GM12873 (cell line): ENCODE measurements at regions not wholly inside any gene's neighbourhood (a gene's known extent, or its start where the extent isn't known, plus 50 kb on each side); places are given as distances from the start of the nearest gene placed in this dataset.

Experiments
- TF ChIP-seq, protein P1 (sequence below): IDR thresholded peaks from 2 replicates; pipeline ENCODE4 v1.5.1; 2012; ENCODE audit warnings: low read depth, mild to moderate bottlenecking, moderate library complexity, low read length, control low read depth; ENCODE audit not compliant: insufficient read depth; ENCODE audit errors: missing control alignments

GRCh38 chr12:53838978-53839377, 87.2 kb upstream of the CISTR start:
- TF ChIP-seq, protein P1, sequence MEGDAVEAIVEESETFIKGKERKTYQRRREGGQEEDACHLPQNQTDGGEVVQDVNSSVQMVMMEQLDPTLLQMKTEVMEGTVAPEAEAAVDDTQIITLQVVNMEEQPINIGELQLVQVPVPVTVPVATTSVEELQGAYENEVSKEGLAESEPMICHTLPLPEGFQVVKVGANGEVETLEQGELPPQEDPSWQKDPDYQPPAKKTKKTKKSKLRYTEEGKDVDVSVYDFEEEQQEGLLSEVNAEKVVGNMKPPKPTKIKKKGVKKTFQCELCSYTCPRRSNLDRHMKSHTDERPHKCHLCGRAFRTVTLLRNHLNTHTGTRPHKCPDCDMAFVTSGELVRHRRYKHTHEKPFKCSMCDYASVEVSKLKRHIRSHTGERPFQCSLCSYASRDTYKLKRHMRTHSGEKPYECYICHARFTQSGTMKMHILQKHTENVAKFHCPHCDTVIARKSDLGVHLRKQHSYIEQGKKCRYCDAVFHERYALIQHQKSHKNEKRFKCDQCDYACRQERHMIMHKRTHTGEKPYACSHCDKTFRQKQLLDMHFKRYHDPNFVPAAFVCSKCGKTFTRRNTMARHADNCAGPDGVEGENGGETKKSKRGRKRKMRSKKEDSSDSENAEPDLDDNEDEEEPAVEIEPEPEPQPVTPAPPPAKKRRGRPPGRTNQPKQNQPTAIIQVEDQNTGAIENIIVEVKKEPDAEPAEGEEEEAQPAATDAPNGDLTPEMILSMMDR, result no peak

DNA sequence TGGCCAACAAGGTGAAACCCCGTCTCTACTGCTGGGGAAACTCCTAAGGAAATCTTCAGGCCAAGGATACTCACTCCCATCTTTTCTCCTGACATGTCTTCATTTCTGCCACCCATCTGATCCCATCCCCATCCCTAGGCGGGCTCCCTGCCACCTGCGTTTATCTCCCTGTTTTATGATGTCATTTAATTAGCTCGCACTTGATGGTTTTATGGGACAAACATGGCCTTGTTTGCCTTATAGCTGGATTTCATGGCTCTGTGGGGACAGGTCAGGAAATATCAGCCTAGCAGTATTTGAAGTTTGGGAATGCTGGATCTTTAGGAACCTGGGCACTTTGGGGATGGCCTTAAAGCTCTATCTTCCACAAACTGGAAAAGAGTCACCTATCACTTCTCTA, 88.5 kb upstream of the CISTR start:
- TF ChIP-seq, protein P1, result no peak

DNA sequence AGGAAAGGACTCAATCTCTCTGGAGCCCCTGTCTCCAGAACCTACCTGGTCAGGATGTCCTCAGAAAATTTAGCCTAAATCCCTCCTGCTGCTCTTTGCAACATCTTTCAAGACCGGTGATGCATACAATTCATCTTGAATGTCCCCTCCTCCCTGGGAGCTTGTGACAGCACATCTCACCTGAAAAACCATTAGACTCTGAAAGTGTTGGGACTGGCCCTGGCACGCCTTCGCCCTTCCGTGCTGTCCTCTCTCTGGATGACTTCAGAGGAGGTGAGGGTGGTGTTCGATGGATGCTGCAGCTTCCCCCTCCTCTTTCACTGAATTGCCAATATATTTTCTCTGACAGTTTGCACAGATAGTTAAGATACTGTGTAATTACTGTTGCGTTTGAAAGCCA, 90.9 kb upstream of the CISTR start:
- TF ChIP-seq, protein P1, result no peak

GRCh38 chr12:53843545-53843944, 91.8 kb upstream of the CISTR start:
- TF ChIP-seq, protein P1, result no peak

DNA sequence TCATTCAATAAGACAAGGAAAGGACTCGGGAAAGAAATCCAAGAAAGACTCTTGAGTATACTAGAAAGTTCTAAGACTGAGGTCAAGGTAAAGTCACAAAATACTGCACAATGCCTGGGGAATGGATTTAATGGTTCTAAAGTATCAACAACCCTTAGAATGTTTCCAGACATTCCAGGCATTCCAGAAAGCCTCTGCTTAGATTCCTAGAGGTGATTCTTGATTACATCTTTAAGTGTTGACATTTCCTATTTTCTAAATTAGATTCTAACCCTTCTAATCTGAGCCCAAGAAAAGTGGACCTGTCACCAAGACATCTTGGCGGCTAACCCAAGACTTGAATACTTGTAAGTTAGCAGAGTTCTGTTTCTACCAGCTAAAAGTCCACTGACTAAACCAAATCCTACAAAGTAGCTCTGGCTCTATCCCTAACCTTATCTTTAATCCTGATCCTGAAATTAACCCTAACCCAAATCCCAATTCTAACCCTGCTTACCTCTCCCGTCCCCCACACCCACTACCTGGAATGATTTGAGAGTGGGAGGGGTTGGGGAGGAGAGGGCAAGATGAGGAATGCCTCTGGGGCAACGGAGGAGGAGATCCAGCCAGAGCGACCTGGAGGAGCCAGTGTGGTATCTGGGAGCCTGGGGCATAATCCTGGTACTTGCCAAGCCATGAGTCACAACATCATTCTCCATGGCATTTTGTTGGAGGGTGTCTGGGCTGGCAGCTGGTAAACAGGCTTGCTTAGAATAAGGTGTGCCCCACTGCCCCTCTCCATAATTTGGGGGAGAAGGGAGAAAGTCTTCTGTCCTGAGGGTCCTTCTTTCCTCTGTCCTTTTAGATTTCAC, 93.4 kb upstream of the HOXC13 start:
- TF ChIP-seq, protein P1, result no peak

DNA sequence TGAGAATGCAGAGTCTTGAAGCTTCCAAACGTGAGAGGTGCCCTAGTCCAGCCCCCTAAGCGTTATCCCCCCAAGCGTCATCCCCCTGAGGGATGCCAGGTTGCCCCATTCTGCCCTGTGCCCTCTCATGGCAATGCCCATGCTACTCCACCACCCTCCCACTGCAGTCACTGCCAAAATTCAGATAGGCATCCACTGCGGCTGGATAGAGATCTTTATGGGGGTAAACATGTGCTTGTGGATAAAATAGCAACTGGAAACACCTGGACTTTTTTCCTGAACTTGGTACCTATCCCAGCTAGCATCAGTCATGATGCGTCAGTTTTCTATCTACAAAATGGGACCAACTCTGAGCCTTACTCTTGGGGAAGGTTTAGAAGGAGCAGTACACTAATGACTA, 92.7 kb upstream of the HOXC13 start:
- TF ChIP-seq, protein P1, result no peak

- TF ChIP-seq, protein P1, result no peak
These were observed 89.5 kb upstream of the HOXC13 start for GRCh38 chr12:53849113-53849512.
